ENCODE measurements at regions not wholly inside any gene's neighbourhood (a gene's known extent, or its start where the extent isn't known, plus 50 kb on each side); places are given as distances from the start of the nearest gene placed in this dataset.

- TF ChIP-seq CTCF (conservative IDR thresholded peaks at IDR 0.05; ENCODE audit: low read length) (no peak), EZH2phosphoT487 (IDR thresholded peaks at IDR 0.05; ENCODE audit: borderline replicate concordance, low read depth, low read length) (no peak)
These were observed 106.6 kb upstream of the CYP1B1 start for GRCh38 chr2:38182492-38183003.
